ENCODE measurements at regions not wholly inside any gene's neighbourhood (a gene's known extent, or its start where the extent isn't known, plus 50 kb on each side); places are given as distances from the start of the nearest gene placed in this dataset.

DNA sequence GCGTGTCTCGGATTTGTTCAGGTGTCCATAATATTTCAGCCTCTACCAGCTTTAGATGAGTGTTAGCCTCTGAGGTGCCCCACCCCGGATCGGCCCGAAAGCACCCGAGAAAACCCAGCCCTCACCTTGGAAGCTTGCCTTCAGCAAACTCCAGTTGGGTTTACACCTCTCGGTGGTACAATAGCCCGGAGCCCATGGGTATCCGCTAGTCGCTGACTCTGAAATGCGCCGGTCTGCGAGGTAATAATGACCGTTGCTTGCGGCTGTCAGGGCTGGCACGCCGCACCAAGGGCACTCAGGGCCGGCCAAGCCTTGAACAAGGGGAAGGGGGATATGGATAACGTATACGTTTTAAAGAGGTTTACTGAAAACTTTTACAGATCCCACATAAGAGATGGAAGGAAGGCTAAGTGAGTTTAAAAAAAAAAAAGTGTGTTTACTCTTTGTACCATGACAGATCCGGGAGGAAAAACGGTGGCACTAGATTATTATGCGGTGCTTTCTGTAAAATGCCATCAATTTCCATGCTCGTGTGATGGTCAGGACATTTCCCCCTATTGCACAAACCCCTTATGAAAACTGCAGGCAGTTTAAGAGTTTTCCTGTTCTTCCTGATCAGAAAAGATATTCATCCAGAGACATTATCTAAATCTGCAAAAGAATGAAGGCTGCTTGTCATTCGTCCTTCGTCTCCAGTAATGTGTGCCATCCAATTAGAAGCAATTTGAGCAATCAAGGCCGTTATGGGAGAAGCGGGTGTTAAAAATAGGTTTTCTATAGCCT is 124.2 kb downstream of the TMEM161B start:
- no peak for DNase-seq (ENCODE audit: low spot score)

DNA sequence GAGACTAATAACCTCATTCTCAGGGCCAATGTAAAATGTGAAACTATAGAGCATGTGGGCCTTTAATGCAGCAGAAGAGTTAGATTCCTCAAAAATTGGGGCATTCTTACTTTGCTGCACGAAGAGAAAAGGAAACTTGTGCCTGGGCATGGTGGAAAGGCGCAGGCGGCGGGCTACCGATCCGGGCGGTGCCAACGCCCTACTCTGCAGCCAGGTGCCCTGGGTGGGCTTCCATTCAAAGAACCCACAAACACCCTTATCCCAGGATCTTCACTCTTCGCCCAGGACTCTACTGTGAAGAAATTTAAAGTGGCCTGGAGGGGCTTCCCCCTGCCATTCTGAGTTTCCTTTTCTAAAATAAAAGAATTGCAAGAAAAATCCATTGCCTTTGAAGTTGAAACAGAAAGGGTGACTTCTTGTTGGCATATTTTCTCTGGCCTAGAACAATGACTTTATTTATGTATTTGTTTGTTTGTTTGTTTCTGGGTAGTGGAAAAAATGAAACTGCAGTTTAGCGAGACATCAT is 124.9 kb downstream of the TMEM161B start:
- DNase-seq (ENCODE audit: low spot score) = no peak

DNA sequence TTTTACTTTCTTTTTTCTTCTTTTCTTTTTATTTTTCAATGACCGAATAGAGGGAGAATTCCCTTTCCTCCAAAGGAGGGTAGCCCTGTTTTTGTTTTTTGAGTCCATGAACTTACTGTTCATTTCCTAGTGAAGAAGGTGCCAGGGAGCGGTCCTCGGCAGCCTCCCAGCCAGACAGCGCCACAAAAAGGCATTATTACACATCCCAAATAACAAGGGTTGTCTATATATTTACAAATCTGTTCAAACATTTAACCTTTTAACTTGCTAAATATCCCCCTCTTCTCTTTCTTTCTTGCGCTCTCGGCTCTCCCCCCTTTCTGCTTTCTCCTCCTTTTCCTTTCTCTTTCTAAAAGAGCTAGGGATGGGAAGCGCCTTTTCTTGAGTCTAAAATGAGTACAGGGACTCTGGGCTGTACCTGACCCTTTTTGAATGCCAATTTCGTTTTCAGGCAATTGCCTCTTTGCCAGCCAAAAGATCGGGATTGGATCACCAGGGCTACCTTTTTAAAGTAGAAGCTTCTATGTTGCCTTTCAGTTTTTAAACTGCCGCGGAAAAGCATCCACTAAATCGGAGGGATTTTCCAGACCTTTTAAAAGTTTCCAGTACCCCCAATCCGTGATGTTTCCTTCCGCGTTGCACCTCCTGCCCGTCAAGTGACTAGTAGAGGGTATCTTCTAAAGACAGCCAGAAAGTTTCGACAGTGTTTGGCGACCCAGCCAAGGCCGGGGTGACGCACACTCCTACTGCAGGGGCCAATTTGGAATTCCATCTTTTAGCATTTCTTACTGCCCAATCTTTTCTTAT is 125.6 kb downstream of the TMEM161B start:
- DNase-seq (ENCODE audit: low spot score) = no peak

DNA sequence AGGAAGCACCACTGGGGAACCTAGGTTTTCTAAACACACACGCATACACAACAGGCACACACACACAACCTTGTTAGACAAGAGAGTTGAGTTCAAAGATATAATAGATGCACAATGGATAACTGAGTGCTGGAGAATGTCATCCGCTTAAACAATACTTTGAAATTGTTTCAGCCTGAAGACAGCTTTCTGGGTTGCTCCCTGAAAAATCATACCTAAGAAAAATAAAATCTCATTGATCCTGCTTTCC is 126.1 kb downstream of the TMEM161B start:
- no peak for DNase-seq (ENCODE audit: low spot score)

DNA sequence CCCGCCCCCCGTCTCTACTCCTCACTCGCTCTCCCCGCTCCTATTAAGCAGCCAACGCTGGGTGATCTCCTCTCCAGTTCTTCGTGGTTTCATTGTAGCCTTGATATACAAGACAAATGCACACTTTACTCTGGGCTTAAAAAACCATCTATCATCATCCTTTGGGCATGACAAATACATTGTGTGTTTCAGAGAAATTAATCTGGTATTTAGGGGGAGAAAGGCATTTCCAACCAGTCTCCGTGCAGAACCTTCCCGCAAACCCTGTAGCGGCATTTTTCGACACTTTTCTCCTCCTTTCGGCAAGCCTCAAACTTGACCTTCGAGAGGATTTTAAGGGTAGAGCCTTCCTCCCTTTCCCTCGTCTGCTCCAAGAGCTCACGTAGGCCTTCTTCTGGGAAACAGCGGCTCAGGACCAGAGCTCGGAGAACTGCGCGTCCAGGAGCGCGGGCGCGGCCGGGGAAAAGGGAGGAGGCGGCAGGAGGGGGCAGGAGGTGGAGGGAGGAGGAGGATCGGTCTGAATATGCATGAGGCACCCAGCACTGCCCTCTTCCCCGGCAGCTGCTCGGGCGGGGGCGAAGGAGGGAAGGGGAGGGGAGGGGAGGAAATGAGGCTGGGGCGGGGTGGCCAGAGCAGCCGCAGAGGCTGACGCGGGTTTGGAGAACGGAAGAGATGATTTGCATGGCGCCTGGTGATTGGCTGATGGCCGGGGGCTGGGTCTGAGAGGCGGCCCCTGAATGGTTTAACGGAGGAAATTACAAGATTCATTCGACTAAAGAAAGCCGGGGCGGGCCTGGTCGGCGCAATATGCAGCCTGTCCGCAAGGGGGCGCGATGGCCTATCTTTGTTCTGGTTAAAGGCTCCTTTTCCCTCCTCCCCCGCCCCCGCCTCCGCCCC is 127.5 kb downstream of the TMEM161B start:
- DNase-seq (ENCODE audit: low spot score) = peak; percentile 98

DNA sequence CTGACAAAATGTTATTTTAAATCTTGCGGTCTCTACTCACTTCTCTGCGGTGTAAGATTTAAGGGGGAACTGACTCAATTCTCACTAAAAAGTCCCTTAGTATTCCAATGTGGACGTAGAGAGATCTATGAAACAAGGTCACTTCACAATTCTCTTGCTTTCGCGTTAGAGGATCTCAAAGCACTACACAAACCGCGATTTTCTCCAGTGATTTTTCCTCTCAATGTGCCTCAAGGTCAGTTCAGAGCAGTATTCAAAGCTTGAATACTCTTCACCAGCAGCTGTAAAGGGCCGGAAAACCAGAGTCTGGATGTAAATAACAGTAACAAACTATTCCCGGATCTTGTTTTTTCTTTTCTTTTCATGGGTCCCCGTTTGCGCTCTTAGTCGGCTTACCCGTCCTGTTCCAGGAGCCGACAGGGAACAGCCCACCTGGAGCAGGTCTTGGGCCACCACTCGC is 128.2 kb downstream of the TMEM161B start:
- no peak for DNase-seq (ENCODE audit: low spot score)

DNA sequence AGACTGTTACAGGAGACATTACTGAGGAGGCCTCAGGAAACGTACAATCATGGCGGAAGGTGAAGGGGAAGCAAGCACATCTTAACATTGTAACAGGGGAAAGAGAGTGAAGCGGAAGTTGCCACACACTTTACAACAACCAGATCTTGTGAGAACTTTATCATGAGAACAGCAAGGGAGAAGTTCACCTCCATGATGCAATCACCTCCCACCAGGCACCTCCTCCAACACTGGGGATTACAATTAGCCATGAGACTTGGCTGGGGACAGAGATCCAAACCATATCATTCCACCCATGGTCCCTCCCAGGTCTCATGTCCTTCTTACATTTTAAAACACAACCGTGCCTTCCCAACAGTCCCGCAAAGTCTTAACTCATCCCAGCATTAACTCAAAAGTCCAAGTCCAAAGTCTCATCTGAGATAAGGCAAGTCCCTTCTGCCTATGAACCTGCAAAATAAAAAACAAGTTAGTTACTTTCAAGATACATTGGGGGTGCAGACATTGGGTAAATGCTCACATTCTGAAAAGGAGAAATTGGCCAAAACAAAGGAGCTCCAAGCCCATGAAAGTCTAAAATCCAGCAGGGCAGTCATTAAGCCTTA is 138.3 kb downstream of the TMEM161B start:
- DNase-seq (ENCODE audit: low spot score) = no peak

DNA sequence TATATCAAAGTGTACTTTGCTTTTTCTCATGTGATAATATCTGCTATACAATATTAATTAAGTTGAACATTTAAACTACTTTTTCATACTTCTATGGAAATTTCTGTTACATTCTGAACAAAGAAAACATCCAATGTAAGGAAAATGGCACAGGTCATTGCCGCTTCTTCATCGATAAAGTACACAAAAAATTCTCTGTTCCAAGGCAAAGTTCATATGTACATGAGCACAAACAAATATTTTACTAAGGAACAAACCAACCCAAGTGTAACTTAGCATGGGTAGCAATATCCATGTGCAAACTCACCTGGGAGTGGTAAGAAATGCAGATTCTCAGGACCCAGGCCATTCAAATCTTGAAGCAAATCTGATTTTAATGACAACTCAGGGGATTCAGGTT is 139.8 kb downstream of the TMEM161B start:
- DNase-seq (ENCODE audit: low spot score) = no peak

DNA sequence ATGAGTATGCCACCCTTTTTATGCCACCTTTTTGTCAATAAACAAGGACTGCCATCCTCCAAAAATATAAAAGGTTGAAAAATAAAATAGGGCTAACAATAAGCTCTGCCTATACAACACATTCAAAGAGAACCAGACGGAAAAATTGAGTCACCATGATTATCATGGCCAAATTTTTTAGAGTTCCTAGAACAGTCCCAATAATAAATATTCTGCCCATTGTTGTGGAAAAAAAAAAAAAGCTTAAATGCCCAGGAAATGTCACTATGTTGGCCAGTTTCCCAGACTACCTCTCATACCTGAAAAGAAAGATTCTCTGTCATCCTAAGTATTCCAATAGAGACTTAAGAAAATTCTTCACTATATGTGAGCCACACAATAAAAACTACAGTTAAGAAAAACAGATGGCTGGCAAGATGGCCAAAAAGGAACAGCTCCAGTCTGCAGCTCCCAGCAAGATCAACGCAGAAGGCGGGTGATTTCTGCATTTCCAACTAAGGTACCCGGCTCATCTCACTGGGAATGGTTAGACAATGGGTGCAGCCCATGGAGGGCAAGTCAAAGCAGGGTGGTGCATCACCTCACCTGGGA is 149.0 kb downstream of the TMEM161B start:
- no peak for DNase-seq (ENCODE audit: low spot score)

DNA sequence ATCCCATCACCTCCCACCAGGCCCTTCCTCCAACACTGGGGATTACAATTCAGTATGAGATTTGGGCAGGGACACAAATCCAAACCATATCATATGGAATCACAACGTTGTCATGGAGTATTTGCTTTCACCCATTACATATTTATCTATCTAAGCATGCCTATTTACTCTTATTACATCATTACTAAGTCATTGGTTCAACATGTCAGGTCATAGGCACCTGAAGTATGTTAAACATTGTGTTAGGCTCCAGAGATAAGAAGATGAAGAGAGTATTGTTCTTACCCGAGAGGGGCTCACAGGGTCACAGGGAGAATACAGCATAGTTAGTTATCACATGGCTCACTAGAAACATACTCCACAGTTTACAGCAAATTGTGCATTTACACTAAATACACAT is 150.5 kb downstream of the TMEM161B start:
- no peak for DNase-seq (ENCODE audit: low spot score)

DNA sequence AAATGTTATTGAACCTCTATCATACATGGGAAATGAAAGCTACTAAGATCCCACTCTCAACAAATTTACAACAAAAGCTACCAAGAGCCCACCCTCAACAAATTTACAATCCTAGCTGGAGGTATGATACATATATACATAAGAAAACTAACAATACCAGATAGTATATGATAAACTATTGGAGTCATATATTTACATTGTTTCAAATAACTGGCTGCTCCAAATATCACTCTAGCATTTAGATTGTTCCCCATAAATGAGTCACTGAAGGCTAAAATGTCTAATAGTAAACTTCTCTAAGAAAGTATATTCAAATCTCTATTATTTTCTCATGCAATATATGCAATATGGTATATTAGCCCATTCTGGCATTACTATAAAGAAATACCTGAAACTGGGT is 151.1 kb downstream of the TMEM161B start:
- no peak for DNase-seq (ENCODE audit: low spot score)

DNA sequence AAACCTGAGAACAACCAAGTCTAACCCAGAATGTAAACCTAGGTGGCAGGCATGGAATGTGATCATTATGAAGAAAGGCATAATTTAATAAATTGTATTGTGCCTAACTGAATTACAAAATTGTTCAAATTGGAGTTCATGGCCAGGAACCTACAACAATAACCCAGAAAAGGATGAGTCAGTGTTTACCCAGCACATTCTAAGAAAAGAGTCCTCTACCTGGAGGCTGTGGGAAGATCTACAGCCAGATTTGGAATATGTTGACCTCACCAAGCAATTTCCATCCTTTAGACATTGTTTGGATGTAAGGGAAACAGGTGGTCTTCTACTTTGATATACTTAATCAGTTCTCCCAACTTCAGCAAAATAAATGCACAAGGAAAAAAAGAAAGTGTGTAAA is 152.2 kb downstream of the TMEM161B start:
- DNase-seq (ENCODE audit: low spot score) = no peak

DNA sequence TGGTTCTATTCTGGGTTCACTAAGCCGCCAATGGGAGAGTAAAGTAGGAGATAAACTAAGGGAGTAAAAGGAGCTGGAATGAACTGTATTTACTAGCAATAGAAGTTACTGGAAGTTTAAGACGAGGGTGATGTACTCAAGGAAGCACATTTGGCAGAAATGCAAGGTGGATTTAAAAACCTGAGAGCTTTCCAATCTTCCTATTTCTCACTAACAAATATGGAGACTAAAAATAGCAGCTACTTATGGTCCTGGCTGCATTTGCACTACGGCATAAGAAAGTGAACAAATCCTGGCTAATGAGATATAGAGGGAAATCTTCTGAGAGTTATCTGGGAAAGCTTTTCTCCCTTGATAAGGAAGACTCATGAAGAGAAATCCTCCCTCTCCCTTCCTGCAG is 153.4 kb downstream of the TMEM161B start:
- no peak for DNase-seq (ENCODE audit: low spot score)

DNA sequence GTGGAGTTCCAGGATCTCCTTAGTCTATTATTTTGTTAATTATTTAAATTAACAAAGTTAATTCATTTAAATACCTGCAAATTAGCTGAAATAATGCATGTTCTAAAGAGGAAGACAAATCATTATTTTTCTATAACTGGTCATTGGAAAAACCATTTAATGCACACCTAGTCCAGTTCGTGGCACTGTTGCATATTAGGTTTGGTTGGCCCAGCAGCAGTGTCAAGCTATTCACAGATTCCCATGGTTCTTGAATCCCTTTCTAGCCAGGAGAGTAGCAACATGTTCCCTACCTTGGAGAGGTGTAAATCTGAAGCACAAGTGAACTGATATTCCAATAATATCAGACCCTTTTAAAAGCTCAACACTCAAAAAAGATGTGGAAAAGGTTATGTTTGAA is 155.2 kb downstream of the TMEM161B start:
- DNase-seq (ENCODE audit: low spot score) = no peak

DNA sequence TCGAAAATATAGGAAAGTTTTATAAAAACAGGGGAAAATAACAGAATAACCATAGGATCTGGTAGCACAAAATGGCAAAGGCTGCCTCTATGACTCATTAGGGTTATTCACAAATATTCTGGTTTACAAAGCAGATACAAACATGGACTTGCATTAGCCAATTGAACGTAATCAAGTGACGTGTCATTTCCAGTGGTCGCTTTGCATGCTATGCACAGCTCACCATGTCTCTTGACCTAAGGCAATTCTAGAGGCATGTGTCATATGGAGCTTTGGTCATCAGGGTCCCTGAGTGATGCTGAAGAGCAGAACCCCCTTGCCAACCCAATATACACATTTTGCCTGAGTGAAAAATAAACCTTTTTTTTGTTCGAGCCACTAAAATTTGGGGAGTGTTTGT is 158.8 kb downstream of the TMEM161B start:
- no peak for DNase-seq (ENCODE audit: low spot score)

DNA sequence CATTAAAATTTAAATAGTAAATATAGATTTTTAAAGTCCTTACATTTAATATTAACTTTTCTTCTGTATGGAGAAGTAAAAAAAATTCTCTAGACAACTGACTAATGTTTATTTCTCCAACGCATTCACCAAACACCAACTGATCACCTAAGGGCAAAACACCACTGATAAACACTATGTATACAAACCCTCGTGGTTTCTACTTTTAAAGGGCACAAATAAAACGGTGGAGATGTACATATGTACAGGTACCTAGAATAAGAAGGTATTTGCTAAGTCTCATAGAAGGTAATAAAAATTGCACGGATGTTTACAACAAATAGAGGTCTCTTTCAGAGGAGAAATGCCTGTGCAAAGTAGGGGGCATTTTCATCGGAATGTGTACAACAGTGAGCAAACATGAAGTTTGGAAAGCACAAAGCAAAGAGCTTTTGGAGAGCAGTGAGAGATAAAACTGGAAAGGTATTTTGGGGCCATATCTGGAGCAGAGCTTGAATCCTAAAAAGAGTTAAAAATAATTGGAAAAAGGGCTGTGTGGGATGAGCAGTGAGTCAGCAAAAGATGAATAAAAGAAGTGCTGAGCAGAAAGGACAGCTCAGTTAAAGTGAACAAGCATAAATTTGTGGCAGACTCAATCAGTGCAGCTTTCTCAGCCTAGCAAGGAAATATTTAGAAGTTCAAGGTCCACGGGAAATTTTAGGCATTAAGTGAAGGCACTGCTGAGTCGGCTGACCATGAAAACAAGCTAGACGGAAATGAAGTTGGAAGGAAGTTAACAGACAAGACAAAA is 160.0 kb downstream of the TMEM161B start:
- no peak for DNase-seq (ENCODE audit: low spot score)

DNA sequence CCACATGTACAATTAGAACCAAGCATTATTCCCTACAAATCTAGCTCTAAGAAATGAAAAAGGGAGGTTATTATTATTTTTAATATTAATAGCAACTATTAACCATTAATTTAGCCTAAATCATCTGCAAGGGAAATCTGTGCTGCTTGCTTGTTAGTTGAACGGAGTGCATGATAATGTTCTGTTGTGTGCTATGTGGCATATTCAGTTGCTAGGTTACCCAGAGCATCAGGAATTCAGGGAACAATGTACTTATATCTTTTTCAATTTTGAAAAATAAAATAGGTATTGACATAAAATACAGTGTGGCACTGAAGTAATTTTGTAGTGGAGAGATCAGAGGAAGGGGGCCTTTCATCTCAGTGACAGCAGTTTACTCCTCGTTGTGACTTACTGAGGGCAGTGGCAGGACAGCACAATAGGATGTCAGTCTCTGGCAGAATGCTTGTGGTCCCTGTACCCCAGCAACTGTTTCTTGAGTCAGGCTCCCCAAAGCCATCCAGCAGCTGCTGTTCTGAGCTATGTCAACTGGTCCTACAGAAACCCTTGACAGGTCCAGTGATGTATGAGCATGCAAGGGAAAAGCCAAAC is 173.6 kb downstream of the TMEM161B start:
- DNase-seq (ENCODE audit: low spot score) = no peak

DNA sequence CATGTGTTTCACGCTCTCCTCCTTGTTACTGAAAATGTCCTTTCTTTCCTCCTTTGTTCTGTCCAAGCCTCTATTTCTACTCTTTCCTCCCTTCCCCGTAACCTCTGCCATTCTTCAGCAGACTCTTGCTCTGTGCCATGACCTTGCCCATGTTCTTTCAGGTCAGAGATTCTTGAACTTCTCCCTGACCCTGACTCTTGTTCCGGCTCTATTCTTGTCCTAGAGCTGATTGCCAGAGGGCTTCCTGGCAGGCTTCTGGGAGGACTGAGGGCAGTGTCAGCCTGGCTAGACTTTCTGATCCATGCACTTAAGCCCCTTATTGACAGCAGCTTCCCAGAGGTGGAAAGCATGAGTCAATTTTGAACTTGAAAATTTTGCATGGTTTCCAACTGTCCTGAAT is 174.2 kb downstream of the TMEM161B start:
- DNase-seq (ENCODE audit: low spot score) = no peak

DNA sequence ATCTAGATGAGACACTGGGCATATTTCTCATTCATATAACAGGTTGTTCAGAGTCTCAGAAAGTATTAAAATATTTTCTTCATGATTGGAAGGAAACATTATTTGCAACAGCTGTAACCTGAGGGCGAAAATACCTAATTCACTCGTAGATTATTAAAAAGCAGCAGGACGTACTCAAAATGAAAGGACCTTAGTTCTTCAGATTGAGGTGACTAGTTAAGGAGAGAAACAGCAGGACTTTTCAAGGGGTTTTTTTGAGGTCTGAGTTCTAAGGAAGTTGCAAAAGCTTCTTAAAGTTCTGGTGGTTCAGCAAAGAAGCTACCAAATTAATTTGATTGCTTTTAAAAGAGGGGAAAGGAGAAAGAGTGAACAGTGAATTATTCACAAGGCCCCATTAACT is 174.9 kb downstream of the TMEM161B start:
- no peak for DNase-seq (ENCODE audit: low spot score)

DNA sequence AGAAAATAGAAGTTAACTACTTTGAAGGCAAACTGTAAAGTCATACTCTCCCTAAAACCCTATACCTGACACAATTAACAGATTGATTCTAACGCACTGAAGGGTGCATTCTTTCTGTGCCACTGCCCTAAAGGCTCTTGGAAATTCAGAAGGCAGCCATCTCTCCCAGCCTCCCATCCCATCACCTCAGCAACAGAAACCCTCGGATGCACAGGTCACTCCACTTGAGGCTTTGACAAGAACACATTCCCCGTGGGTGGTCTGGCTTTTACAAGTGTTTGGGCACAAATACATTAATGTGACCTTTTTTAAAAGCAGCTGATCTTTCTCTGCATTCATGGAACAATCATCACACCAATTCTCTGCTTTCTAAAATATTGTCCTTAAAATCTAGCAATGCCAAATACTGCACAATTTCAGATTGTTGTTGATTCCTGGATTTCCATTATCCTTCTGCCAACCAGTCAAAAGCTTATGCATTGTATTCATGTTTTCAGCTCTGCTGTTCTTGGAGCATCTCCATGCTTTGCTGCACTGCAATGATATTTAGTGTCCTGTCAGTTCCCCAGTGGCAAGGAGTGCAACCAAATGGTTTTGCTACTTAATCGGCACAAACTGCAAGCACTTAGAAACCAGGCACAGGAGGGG is 175.6 kb downstream of the TMEM161B start:
- no peak for DNase-seq (ENCODE audit: low spot score)
